Activated CD4-positive, alpha-beta T cell treated with anti-CD3 and anti-CD28 coated beads for 48 hours (primary cell): ENCODE measurements at regions not wholly inside any gene's neighbourhood (a gene's known extent, or its start where the extent isn't known, plus 50 kb on each side); places are given as distances from the start of the nearest gene placed in this dataset.
A peak's percentile ranks its signal among the peaks of the same experiment; 100 is the strongest.

Source experiments
- DNase-seq: peaks from one replicate; pipeline ENCODE4 v3.0.0-alpha.2; 2020

- no peak for DNase-seq
These were observed 1711.2 kb downstream of the TP53TG3F start for GRCh38 chr16:35170610-35171009.

GRCh38 chr16:35171106-35171505 is 1711.7 kb downstream of the TP53TG3F start:
- no peak for DNase-seq

- DNase-seq = no peak
These were observed 1713.9 kb downstream of the TP53TG3F start for GRCh38 chr16:35173295-35173694.

GRCh38 chr16:35174016-35174415 is 1714.6 kb downstream of the TP53TG3F start:
- DNase-seq = no peak

- DNase-seq = no peak
These were observed 1717.0 kb downstream of the TP53TG3F start for GRCh38 chr16:35176449-35176848.

- no peak for DNase-seq
These were observed 1718.4 kb downstream of the TP53TG3F start for GRCh38 chr16:35177851-35178250.

GRCh38 chr16:35180970-35181369 is 1721.6 kb downstream of the TP53TG3F start:
- DNase-seq = no peak

- DNase-seq = no peak
These were observed 1722.1 kb downstream of the TP53TG3F start for GRCh38 chr16:35181422-35182030.

GRCh38 chr16:35182043-35182677 is 1722.7 kb downstream of the TP53TG3F start:
- no peak for DNase-seq

GRCh38 chr16:35182943-35183550 is 1723.6 kb downstream of the TP53TG3F start:
- DNase-seq = no peak

GRCh38 chr16:35184356-35184870 is 1725.0 kb downstream of the TP53TG3F start:
- no peak for DNase-seq

- no peak for DNase-seq
These were observed 1726.1 kb downstream of the TP53TG3F start for GRCh38 chr16:35185366-35186044.

- DNase-seq = no peak
These were observed 1726.8 kb downstream of the TP53TG3F start for GRCh38 chr16:35186045-35186759.

- DNase-seq = no peak
These were observed 1728.3 kb downstream of the TP53TG3F start for GRCh38 chr16:35187665-35188225.

GRCh38 chr16:35188288-35189155 is 1729.1 kb downstream of the TP53TG3F start:
- DNase-seq = peak; percentile 14

GRCh38 chr16:35192993-35193392 is 1733.6 kb downstream of the TP53TG3F start:
- DNase-seq = no peak

- no peak for DNase-seq
These were observed 1734.5 kb downstream of the TP53TG3F start for GRCh38 chr16:35193956-35194355.

- no peak for DNase-seq
These were observed 1735.3 kb downstream of the TP53TG3F start for GRCh38 chr16:35194681-35195080.

- DNase-seq = no peak
These were observed 1735.9 kb downstream of the TP53TG3F start for GRCh38 chr16:35195173-35195863.

GRCh38 chr16:35195864-35196216 is 1736.4 kb downstream of the TP53TG3F start:
- DNase-seq = no peak

GRCh38 chr16:35196313-35196712 is 1736.9 kb downstream of the TP53TG3F start:
- no peak for DNase-seq
